Panc1 (cell line): ENCODE measurements at regions not wholly inside any gene's neighbourhood (a gene's known extent, or its start where the extent isn't known, plus 50 kb on each side); places are given as distances from the start of the nearest gene placed in this dataset.

Experiments used
- ATAC-seq: fragments of 200-7000 bp; cut with Tn5 transposase; 2 replicates; pipeline ENCODE4 v1.9.1; 2020; ENCODE audit warnings: mild to moderate bottlenecking, moderate library complexity
- BruUV-seq: library from RNA; stranded (reverse); fragments of 400-500 nt; replicated peaks from 2 replicates; lab custom pipeline; 2021; lab: Mats Ljungman, UMichigan
- CTCF ChIA-PET: fragments of 300-600 bp; sonication (Branson Sonifier 250); formaldehyde crosslinking; loops from one replicate; lab custom pipeline; 2022; ENCODE audit warnings: antibody characterized with exemption; lab: Charles Lee
- POLR2A ChIA-PET: fragments of 300-600 bp; sonication (Branson Sonifier 250); formaldehyde crosslinking; loops from one replicate; lab custom pipeline; 2022; ENCODE audit warnings: antibody characterized with exemption; lab: Charles Lee
- DNase-seq: peaks from one replicate; pipeline ENCODE4 v3.0.0-alpha.2; 2010; ENCODE audit warnings: low read depth, low spot score
- H3K27ac ChIP-seq: 2 replicates; pipeline ENCODE4 v1.5.1; 2011; ENCODE audit warnings: mild to moderate bottlenecking, low read length, inconsistent platforms
- H3K27me3 ChIP-seq: fragments of 200-500 bp; sonication (Bioruptor generic); 2 replicates; pipeline ENCODE4 v1.6.0; 2014; ENCODE audit warnings: low read length, inconsistent platforms; ENCODE audit not compliant: control insufficient read depth, insufficient read depth
- H3K36me3 ChIP-seq: fragments of 200-500 bp; sonication (Bioruptor generic); 2 replicates; pipeline ENCODE4 v1.5.1; 2014; ENCODE audit warnings: inconsistent platforms, mild to moderate bottlenecking, low read length, moderate library complexity; ENCODE audit not compliant: control insufficient read depth, insufficient read depth
- H3K4me1 ChIP-seq: 2 replicates; pipeline ENCODE4 v1.5.1; 2011; ENCODE audit warnings: inconsistent platforms, mild to moderate bottlenecking, low read length, moderate library complexity; ENCODE audit not compliant: control insufficient read depth, insufficient read depth
- H3K4me3 ChIP-seq, 2 experiments: 2 replicates each; pipeline ENCODE4 v1.5.1; 2011 to 2012; ENCODE audit warnings: low read depth in 2 of 2, low read length in 2 of 2, mild to moderate bottlenecking in 2 of 2, inconsistent platforms in 1 of 2, moderate library complexity in 1 of 2
- H3K9me3 ChIP-seq: fragments of 200-500 bp; sonication (Bioruptor generic); 2 replicates; pipeline ENCODE4 v1.5.1; 2014; ENCODE audit warnings: low read depth, mild to moderate bottlenecking, inconsistent platforms, low read length, moderate library complexity; ENCODE audit not compliant: control insufficient read depth, insufficient read depth
- POLR2AphosphoS5 ChIP-seq: IDR thresholded peaks from 2 replicates; pipeline ENCODE4 v1.6.1; 2012; ENCODE audit warnings: mild to moderate bottlenecking, low read depth, low read length, moderate library complexity
- REST ChIP-seq, 2 experiments: IDR thresholded peaks; 2 replicates each; pipeline ENCODE4 v1.6.1; 2011 to 2012; ENCODE audit warnings: low read depth in 2 of 2, control low read depth in 1 of 2, low read length in 1 of 2, mild to moderate bottlenecking in 1 of 2, moderate library complexity in 1 of 2; ENCODE audit not compliant: insufficient read depth in 1 of 2
- SIN3A ChIP-seq: IDR thresholded peaks from 2 replicates; pipeline ENCODE4 v1.6.1; 2012; ENCODE audit warnings: low read depth, mild to moderate bottlenecking, low read length, moderate library complexity, borderline replicate concordance; ENCODE audit not compliant: insufficient read depth
- TCF7L2 ChIP-seq: IDR thresholded peaks from 2 replicates; pipeline ENCODE4 v1.6.1; 2011; ENCODE audit warnings: mild to moderate bottlenecking, low read depth, low read length, inconsistent platforms
- in situ Hi-C: cut with HindIII; loops from 2 replicates; pipeline ENCODE4 v1.10.0; 2016; ENCODE audit warnings: low sequenced_read_pairs, low pct_unique_long_range_greater_than_20kb
- intact Hi-C: fragments of 100-400 bp; cut with micrococcal nuclease; formaldehyde crosslinking; loops from one replicate; pipeline ENCODE4 v1.10.0; 2022; ENCODE audit not compliant: unreplicated experiment
- TF ChIP-seq, protein P1 (sequence below): fragments of 450-650 bp; IDR thresholded peaks from 2 replicates; pipeline ENCODE4 v1.5.1; 2017; ENCODE audit warnings: mild to moderate bottlenecking

DNA sequence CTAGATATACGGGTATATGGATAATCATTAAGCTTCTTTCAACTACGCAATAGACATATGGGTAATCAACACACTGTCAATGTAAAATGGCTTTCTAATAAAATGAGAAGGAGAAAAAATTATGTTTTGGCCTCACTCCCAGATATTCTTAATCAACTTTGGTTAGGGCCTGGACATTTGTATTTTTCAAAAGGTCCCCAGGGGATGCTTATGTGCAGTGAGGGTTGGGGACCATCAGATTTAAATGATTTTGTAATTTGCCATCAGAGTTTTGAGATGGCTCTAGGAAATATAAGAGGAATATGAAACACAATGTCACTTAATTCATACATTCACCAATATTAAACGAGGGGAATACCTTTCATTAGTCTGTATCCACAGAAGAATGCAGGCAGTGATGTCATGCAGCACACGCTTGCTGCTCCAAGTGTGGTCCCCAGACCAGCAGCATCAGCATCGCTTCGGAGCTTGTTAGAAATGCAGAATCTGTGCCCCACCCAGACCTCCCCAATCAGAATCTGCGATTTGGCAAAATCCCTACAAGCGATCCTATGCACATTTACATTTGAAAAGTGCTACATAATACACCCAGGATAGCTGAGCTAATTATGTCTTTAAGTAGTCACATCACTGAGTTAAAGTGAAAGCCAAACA, 75.1 kb downstream of the INHBA start:
- CTCF ChIA-PET, result no interaction called here
- ATAC-seq (no peak), DNase-seq (no peak)
- TF ChIP-seq, protein P1, sequence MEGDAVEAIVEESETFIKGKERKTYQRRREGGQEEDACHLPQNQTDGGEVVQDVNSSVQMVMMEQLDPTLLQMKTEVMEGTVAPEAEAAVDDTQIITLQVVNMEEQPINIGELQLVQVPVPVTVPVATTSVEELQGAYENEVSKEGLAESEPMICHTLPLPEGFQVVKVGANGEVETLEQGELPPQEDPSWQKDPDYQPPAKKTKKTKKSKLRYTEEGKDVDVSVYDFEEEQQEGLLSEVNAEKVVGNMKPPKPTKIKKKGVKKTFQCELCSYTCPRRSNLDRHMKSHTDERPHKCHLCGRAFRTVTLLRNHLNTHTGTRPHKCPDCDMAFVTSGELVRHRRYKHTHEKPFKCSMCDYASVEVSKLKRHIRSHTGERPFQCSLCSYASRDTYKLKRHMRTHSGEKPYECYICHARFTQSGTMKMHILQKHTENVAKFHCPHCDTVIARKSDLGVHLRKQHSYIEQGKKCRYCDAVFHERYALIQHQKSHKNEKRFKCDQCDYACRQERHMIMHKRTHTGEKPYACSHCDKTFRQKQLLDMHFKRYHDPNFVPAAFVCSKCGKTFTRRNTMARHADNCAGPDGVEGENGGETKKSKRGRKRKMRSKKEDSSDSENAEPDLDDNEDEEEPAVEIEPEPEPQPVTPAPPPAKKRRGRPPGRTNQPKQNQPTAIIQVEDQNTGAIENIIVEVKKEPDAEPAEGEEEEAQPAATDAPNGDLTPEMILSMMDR, result no peak
- TF ChIP-seq SIN3A (no peak), POLR2AphosphoS5 (no peak), TCF7L2 (no peak), REST (IDR thresholded peaks at IDR 0.05; ENCODE audit: insufficient read depth in 1 of 2, low read depth in 2 of 2, low read length in 1 of 2) (no peak)
- H3K27ac ChIP-seq, result no peak overlapping the region
- POLR2A ChIA-PET, result no interaction called here
- intact Hi-C loops, result no loop called here
- no peak overlapping the region for H3K4me3 ChIP-seq
- in situ Hi-C loops, result no loop called here
- H3K27me3 ChIP-seq, result no peaks in the 10 kb centered on the region
- no TSS peak for BruUV-seq
- no peaks in the 10 kb centered on the region for H3K9me3 ChIP-seq
- no peaks in the 10 kb centered on the region for H3K36me3 ChIP-seq
- no peaks in the 10 kb centered on the region for H3K4me1 ChIP-seq

DNA sequence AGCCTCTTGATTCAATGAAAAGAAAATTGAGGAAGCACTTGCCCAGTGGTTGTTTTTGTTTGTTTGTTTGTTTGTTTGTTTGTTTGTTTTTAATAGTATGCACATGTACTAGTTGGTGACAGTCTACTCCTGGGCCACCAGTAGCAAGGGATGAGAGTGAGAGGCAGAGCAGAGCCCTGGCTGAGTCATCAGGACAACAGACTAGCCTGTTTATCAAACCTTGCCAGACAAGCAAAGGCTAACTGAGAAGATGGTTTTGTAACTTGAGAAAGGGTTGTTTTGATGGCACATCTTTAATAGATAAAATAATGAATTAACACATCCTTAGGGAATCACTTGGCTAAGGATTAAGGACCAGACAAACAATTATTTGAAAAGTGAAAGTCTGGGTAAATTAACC, 78.1 kb downstream of the INHBA start:
- CTCF ChIA-PET, result no interaction called here
- ATAC-seq, result no peak
- Histone ChIP-seq H3K36me3 (no peaks in the 10 kb centered on the region), H3K27ac (no peak overlapping the region), H3K4me1 (no peaks in the 10 kb centered on the region), H3K9me3 (no peaks in the 10 kb centered on the region), H3K4me3 (no peak overlapping the region), H3K27me3 (no peaks in the 10 kb centered on the region)
- DNase-seq, result no peak
- no peak for TF ChIP-seq TCF7L2
- TF ChIP-seq SIN3A, result no peak
- no peak for TF ChIP-seq REST (IDR thresholded peaks at IDR 0.05; ENCODE audit: insufficient read depth in 1 of 2, low read depth in 2 of 2, low read length in 1 of 2)
- TF ChIP-seq, protein P1, result no peak
- TF ChIP-seq POLR2AphosphoS5, result no peak
- in situ Hi-C loops (no loop called here), intact Hi-C loops (no loop called here)
- BruUV-seq, result no TSS peak
- POLR2A ChIA-PET, result no interaction called here
